Testis (tissue), 2 donors: ENCODE measurements at regions not wholly inside any gene's neighbourhood (a gene's known extent, or its start where the extent isn't known, plus 50 kb on each side); places are given as distances from the start of the nearest gene placed in this dataset.

ENCODE experiments used
- POLR2A ChIP-seq: fragments of 450-650 bp; IDR thresholded peaks from one replicate; pipeline ENCODE4 v1.6.1; 2017; ENCODE audit warnings: antibody characterized with exemption, mild to moderate bottlenecking, moderate library complexity
- TF ChIP-seq, protein P1 (sequence below), 3 experiments: fragments of 450-650 bp in 2 of 3; fragments of 200-600 bp in 1 of 3; sonication (generic) in 1 of 3; IDR thresholded peaks; one replicate each; pipeline ENCODE4 v1.5.1; 2016 to 2019; ENCODE audit warnings: antibody characterized with exemption in 3 of 3, mild to moderate bottlenecking in 2 of 3, moderate library complexity in 1 of 3

DNA sequence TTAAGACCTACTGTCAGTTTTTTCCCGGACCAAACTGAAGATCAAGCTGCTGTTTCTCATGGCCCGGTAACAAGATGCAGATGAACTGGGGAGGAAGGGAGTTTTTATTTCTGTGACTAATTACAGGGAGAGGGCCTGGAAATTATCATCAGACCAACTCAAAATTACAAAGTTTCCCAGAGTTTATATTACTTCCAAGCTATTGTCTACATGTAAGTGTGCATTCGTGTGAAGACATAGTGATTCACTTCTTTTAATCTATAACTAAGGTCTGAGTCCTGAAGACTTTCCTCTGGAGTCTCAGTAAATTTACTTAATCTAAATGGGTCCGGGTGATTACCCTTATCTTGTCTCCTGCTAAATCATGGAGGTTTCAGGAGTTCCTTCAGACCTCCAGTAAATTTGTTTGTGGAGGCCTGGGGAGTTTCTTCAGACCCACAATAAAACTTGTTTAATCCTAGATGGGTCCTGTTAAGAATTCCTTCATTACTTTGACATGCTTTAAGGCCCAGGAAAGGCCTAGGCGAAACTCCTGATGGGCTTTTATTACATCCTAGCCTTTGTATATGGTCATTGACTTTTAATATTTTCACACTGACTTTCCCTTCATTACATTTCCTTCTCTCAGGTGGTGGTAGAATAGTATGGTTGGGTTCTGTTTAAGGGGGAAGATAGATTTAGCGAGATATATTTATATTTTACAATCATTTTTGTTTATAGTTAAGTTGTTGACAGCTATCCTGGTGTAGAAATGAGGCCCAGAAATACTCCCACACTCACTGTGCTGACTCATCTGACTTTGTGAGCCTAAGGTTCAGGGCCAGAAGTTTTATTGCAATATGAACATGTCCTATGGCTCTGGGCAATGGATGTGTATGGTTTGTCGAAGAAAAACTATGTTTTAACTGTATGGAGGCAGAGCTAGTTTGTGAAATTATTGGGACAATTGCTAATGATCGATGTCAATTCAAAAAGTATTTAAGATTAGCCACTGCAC is 627.0 kb upstream of the FBXO33 start:
- TF ChIP-seq POLR2A, result no peak
- TF ChIP-seq, protein P1, sequence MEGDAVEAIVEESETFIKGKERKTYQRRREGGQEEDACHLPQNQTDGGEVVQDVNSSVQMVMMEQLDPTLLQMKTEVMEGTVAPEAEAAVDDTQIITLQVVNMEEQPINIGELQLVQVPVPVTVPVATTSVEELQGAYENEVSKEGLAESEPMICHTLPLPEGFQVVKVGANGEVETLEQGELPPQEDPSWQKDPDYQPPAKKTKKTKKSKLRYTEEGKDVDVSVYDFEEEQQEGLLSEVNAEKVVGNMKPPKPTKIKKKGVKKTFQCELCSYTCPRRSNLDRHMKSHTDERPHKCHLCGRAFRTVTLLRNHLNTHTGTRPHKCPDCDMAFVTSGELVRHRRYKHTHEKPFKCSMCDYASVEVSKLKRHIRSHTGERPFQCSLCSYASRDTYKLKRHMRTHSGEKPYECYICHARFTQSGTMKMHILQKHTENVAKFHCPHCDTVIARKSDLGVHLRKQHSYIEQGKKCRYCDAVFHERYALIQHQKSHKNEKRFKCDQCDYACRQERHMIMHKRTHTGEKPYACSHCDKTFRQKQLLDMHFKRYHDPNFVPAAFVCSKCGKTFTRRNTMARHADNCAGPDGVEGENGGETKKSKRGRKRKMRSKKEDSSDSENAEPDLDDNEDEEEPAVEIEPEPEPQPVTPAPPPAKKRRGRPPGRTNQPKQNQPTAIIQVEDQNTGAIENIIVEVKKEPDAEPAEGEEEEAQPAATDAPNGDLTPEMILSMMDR (IDR thresholded peaks at IDR 0.05), result no peak
